ENCODE measurements at regions not wholly inside any gene's neighbourhood (a gene's known extent, or its start where the extent isn't known, plus 50 kb on each side); places are given as distances from the start of the nearest gene placed in this dataset.

DNA sequence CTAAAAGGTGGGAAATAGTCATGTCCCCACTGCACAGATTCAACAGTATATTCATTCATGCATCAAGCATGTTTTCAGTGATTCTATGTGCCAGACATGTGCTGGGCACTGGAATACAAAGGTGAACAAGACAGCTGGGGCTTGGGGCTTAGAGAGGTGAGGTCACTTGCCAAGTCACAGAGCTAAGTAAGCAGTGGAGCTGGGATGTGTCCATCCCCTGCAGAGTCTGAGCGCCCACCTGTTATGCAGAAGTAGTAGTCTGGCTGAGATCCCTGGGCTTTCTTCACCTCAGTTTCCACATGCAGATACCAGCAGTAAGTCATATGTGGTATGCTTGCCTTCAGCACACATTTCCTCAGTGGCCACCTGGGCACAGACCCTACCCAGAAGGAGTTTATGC, 263.8 kb downstream of the DHX35 start (continued):
- TF ChIP-seq CHD7 (IDR thresholded peaks at IDR 0.05; ENCODE audit: insufficient replicate concordance, low read length) (no peak), SP1 (IDR thresholded peaks at IDR 0.05; ENCODE audit: low read depth, low read length) (no peak), ATF3 (IDR thresholded peaks at IDR 0.05; ENCODE audit: insufficient read depth, low read depth, low read length) (no peak), SRF (IDR thresholded peaks at IDR 0.05; ENCODE audit: low read depth, low read length) (no peak), SIN3A (conservative IDR thresholded peaks at IDR 0.05 in 1 of 2, IDR thresholded peaks at IDR 0.05 in 1 of 2; ENCODE audit: low read depth in 1 of 2, low read length in 2 of 2) (no peak), SIX5 (IDR thresholded peaks at IDR 0.05; ENCODE audit: low read depth, low read length) (no peak)
